ENCODE measurements at regions not wholly inside any gene's neighbourhood (a gene's known extent, or its start where the extent isn't known, plus 50 kb on each side); places are given as distances from the start of the nearest gene placed in this dataset.
A peak's percentile ranks its signal among the peaks of the same experiment; 100 is the strongest.

DNA sequence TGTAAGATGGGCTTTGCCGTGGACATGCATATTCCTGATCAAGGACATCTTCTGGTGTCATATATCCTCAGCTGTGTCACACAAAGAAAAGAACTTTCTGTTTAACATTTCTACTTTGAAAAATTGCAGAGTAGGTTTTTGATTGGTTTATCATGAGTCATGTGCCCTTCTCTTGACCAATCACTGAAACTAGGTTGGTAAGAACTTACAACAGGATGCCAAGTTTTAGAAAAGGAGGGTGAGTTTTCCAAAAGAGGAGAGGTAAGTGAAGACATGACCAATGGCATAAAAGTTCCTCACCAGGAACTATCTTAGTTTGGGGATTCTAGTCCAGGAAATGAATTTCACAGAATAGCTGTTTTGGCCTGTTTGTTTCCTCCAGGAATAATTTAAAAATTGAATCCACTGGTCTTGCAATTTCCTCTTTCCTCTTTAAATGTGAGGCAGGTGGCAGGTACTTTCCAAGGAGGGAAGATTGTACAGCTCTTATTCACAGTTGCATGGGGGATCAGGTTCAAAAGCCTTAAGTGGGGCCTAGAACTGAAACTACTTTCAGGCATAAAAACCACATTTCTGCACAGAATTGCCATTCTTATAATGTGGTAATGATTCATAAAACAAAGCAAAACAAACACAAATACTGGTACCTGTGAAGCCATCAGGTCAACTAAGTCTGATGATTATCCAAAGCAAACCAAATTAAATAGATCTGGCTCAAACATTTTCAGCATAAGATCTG lies 1114.5 kb upstream of the LCORL start:
- H3K4me3 ChIP-seq (ENCODE audit: low read length) = no peak overlapping the region
- no peak for DNase-seq (ENCODE audit: low read depth)
- TF ChIP-seq, protein P1, sequence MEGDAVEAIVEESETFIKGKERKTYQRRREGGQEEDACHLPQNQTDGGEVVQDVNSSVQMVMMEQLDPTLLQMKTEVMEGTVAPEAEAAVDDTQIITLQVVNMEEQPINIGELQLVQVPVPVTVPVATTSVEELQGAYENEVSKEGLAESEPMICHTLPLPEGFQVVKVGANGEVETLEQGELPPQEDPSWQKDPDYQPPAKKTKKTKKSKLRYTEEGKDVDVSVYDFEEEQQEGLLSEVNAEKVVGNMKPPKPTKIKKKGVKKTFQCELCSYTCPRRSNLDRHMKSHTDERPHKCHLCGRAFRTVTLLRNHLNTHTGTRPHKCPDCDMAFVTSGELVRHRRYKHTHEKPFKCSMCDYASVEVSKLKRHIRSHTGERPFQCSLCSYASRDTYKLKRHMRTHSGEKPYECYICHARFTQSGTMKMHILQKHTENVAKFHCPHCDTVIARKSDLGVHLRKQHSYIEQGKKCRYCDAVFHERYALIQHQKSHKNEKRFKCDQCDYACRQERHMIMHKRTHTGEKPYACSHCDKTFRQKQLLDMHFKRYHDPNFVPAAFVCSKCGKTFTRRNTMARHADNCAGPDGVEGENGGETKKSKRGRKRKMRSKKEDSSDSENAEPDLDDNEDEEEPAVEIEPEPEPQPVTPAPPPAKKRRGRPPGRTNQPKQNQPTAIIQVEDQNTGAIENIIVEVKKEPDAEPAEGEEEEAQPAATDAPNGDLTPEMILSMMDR (conservative IDR thresholded peaks at IDR 0.05; ENCODE audit: low read length) = no peak

GRCh38 chr4:19134685-19135084 lies 1113.1 kb upstream of the LCORL start:
- no peak overlapping the region for H3K4me3 ChIP-seq (ENCODE audit: low read length)
- no peak for DNase-seq (ENCODE audit: low read depth)
- TF ChIP-seq, protein P1 (conservative IDR thresholded peaks at IDR 0.05; ENCODE audit: low read length) = no peak

DNA sequence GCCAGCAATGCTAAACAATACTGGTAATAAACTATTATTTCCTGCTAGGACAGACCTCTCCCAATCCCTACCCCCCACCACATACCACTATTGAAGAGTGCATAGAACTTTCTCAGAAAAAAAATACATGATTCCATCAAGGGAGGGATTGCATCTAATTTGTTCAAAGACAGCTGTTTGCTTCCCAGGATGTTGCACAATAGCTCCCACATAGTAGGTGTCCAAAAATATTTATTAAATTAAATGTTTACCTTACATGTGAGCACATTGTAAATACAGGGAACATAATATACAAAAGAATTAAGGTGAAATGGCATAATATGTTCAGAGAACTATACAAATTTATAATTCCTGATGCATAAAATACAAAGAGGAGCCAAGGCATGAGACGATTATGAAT lies 1111.8 kb upstream of the LCORL start:
- TF ChIP-seq, protein P1 (conservative IDR thresholded peaks at IDR 0.05; ENCODE audit: low read length) = no peak
- no peak for DNase-seq (ENCODE audit: low read depth)
- H3K4me3 ChIP-seq (ENCODE audit: low read length) = no peak overlapping the region

GRCh38 chr4:19130866-19131265 lies 1109.3 kb upstream of the LCORL start:
- no peak overlapping the region for H3K4me3 ChIP-seq (ENCODE audit: low read length)
- TF ChIP-seq, protein P1 (conservative IDR thresholded peaks at IDR 0.05; ENCODE audit: low read length) = no peak
- peak; percentile 21 for DNase-seq (ENCODE audit: low read depth)

DNA sequence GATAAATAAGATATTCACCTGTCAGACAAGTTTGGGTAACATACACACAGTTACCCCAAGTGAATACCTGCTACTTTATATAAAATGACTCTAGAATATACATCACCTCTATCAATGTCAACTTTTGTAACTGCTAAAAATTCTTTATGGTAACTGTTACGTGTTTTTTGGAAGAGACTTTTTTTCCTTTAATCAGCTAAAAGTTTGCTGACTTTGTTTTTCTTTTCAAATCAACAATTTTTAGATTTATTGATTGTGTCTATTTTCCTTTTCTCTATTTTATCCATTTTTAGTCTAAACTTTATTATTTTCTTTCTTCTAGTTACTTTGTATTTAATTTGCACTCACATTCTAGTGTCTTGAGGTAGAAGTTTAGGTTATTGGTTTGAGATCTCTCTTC lies 1106.6 kb upstream of the LCORL start:
- TF ChIP-seq, protein P1 (conservative IDR thresholded peaks at IDR 0.05; ENCODE audit: low read length) = no peak
- DNase-seq (ENCODE audit: low read depth) = no peak
- H3K4me3 ChIP-seq (ENCODE audit: low read length) = no peak overlapping the region

GRCh38 chr4:19126903-19127302 lies 1105.3 kb upstream of the LCORL start:
- DNase-seq (ENCODE audit: low read depth) = no peak
- TF ChIP-seq, protein P1 (conservative IDR thresholded peaks at IDR 0.05; ENCODE audit: low read length) = no peak
- no peak overlapping the region for H3K4me3 ChIP-seq (ENCODE audit: low read length)

DNA sequence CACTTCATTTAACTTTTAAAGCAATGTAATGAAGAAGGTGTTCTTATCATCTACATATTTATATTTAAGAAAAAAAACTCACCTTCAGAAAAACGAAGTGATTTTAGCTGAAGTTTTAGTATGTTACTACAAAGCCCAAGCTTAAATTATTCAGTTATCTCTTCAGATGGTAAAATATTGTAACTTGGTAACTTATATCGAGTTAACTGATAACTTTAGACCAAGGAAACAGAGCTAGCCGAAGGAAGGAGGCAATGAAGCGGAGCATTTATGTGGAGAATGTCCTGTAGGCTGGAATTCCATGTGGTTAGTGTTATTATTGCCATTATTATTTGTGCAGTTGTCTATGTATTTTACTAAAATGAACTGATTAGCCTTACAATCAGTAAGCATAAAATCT lies 1102.1 kb upstream of the LCORL start:
- TF ChIP-seq, protein P1 (conservative IDR thresholded peaks at IDR 0.05; ENCODE audit: low read length) = no peak
- no peak overlapping the region for H3K4me3 ChIP-seq (ENCODE audit: low read length)
- no peak for DNase-seq (ENCODE audit: low read depth)
